ENCODE measurements at regions not wholly inside any gene's neighbourhood (a gene's known extent, or its start where the extent isn't known, plus 50 kb on each side); places are given as distances from the start of the nearest gene placed in this dataset.

- H3K9me1 ChIP-seq (replicated peaks; ENCODE audit: control insufficient read depth, extremely low read depth, insufficient read depth, low read length), result no peaks in the 10 kb centered on the region
- dilution Hi-C loops (cut with MboI; ENCODE audit: extremely low pct_ligation_motif_present, low sequenced_read_pairs) (no loop called here), intact Hi-C loops (cut with micrococcal nuclease) (no loop called here)
- TF ChIP-seq FOS (IDR thresholded peaks at IDR 0.05; ENCODE audit: borderline replicate concordance, insufficient read depth, low read length) (no peak), EZH2 (IDR thresholded peaks at IDR 0.05; ENCODE audit: borderline replicate concordance, low read depth, low read length, severe bottlenecking) (no peak), MAX (IDR thresholded peaks at IDR 0.05; ENCODE audit: insufficient read depth, insufficient read length) (no peak), CTCF (IDR thresholded peaks at IDR 0.05; ENCODE audit: extremely low read depth in 1 of 2, insufficient read depth in 1 of 2, low read depth in 1 of 2, low read length in 2 of 2) (no peak), GATA2 (IDR thresholded peaks at IDR 0.05; ENCODE audit: insufficient read depth, insufficient read length, low read depth, low read length) (no peak), POLR2A (IDR thresholded peaks at IDR 0.05; ENCODE audit: low read depth, low read length) (no peak), POLR2AphosphoS5 (IDR thresholded peaks at IDR 0.05; ENCODE audit: insufficient read depth, low read depth, low read length) (no peak), MYC (IDR thresholded peaks at IDR 0.05; ENCODE audit: low read depth, low read length) (no peak), JUN (IDR thresholded peaks at IDR 0.05; ENCODE audit: borderline replicate concordance, insufficient read depth, insufficient read length, low read depth) (no peak)
- no peaks in the 10 kb centered on the region for H3K27me3 ChIP-seq (ENCODE audit: control insufficient read depth in 2 of 2, insufficient read depth in 2 of 2, low read length in 2 of 2)
- no peaks in the 10 kb centered on the region for H3K79me2 ChIP-seq (ENCODE audit: control insufficient read depth, insufficient read depth, low read length)
- no peak overlapping the region for H3K27ac ChIP-seq (ENCODE audit: insufficient read depth, low read depth, low read length)
- no peak overlapping the region for H3K4me3 ChIP-seq (replicated peaks in 1 of 3; ENCODE audit: insufficient read depth in 1 of 3, low read depth in 1 of 3, low read length in 3 of 3)
- ChIA-PET POLR2A (no interaction called here), CTCF (no interaction called here)
- no peaks in the 10 kb centered on the region for H3K9me3 ChIP-seq (replicated peaks; ENCODE audit: control insufficient read depth, insufficient read depth, low read length)
- FAIRE-seq (no peak), DNase-seq (ENCODE audit: low read depth, low spot score) (no peak)
- no TSS peak for BruUV-seq (replicated peaks)
- no peak overlapping the region for H3K4me2 ChIP-seq (ENCODE audit: insufficient read depth, low read length)
- no peak overlapping the region for H3K9ac ChIP-seq (replicated peaks; ENCODE audit: extremely low read depth, insufficient read depth, low read length)
- H3K36me3 ChIP-seq (ENCODE audit: control insufficient read depth in 2 of 2, extremely low read depth in 1 of 2, insufficient read depth in 2 of 2, low read length in 2 of 2), result no peaks in the 10 kb centered on the region
- no peaks in the 10 kb centered on the region for H4K20me1 ChIP-seq (replicated peaks; ENCODE audit: control insufficient read depth, extremely low read depth, insufficient read depth, low read length)
- H2AFZ ChIP-seq (ENCODE audit: low read depth, low read length), result no peak overlapping the region
- H3K4me1 ChIP-seq (ENCODE audit: control insufficient read depth, extremely low read depth, insufficient read depth, low read length), result no peaks in the 10 kb centered on the region
Measured at GRCh38 chr11:96715208-96715607, 325.4 kb downstream of the JRKL start.

Measured in endothelial cell of umbilical vein (primary cell).